GM10266 (cell line): ENCODE measurements at regions not wholly inside any gene's neighbourhood (a gene's known extent, or its start where the extent isn't known, plus 50 kb on each side); places are given as distances from the start of the nearest gene placed in this dataset.

Experiments
- DNase-seq: peaks from one replicate; pipeline ENCODE4 v3.0.0; 2012; ENCODE audit errors: extremely low spot score
- TF ChIP-seq, protein P1 (sequence below): IDR thresholded peaks from 2 replicates; pipeline ENCODE4 v1.5.1; 2012; ENCODE audit warnings: mild to moderate bottlenecking, low read depth; ENCODE audit not compliant: control insufficient read depth, insufficient read depth; ENCODE audit errors: missing control alignments

DNA sequence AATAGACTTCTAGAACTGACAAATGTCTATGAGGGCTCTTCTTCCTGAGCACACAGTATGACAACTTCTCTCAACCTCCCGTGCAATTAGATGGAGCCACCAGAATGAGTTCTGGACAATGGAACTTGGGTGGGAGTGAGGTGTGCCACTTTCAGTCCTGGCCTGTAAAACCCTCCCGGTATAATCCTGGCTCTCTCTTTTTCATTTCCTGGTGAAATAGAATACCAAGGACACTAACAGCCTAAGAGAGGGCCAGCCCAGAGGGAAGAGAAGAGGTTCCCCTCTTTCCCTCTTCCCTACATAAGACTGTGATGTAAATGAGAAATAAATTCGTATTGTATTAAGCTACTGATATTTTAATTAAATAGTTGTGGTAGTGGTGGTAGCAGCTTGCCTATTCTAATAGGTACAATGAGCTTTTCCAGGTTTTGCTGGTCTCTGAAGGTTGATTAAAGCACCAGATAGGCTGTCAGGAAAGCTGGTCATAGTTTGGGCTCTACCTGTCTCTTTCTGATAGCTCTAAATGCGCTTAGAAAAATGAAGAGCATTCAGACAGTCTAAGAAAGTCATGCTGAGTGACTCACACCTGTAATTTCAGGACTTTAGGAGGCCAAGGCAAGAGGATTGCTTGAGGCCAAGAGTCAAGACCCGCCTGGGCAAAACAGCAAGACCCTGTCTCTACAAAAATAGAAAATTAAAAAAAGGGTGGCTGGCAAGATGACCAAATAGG is 108.6 kb upstream of the ZNF644 start:
- DNase-seq = no peak
- TF ChIP-seq, protein P1, sequence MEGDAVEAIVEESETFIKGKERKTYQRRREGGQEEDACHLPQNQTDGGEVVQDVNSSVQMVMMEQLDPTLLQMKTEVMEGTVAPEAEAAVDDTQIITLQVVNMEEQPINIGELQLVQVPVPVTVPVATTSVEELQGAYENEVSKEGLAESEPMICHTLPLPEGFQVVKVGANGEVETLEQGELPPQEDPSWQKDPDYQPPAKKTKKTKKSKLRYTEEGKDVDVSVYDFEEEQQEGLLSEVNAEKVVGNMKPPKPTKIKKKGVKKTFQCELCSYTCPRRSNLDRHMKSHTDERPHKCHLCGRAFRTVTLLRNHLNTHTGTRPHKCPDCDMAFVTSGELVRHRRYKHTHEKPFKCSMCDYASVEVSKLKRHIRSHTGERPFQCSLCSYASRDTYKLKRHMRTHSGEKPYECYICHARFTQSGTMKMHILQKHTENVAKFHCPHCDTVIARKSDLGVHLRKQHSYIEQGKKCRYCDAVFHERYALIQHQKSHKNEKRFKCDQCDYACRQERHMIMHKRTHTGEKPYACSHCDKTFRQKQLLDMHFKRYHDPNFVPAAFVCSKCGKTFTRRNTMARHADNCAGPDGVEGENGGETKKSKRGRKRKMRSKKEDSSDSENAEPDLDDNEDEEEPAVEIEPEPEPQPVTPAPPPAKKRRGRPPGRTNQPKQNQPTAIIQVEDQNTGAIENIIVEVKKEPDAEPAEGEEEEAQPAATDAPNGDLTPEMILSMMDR = no peak

DNA sequence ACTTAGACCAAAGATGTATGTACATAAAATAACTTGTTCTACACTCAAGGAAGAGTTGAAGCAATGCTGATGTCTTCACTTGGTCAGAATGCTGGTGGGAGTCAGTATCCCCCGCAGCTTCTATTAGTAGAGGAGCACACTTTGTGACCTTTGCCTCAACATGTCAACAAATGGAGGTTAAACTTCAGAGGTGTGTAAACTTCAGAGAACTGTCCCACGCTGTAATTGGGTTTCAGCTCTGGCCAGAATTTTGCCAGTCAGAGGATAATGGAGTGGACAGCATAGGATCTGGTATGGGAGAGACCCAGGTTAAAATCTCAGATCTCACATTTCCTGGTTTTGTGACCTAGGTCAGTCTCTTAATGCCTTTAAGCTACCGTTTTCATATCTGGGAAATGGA is 107.6 kb upstream of the ZNF644 start:
- TF ChIP-seq, protein P1 = no peak
- no peak for DNase-seq

DNA sequence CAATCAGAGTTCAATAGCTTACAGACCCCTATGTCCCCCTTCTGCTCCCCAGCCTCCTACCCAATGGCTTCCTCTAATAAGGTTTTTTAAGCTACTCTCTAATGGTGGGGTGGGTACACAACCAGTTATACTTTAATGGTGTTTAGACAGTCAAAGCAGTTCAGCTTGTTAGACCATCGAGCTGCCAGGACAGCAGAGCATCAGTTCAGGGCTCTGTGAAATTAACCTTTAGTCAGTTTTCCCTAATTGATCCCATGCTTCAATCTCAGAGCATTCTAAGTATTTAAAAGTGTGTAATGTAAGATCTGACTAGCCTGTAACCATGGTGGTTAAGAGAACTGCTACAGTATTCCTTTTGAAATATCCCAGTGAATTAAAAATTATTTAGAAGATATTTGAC is 107.2 kb upstream of the ZNF644 start:
- DNase-seq = no peak
- TF ChIP-seq, protein P1 = no peak

DNA sequence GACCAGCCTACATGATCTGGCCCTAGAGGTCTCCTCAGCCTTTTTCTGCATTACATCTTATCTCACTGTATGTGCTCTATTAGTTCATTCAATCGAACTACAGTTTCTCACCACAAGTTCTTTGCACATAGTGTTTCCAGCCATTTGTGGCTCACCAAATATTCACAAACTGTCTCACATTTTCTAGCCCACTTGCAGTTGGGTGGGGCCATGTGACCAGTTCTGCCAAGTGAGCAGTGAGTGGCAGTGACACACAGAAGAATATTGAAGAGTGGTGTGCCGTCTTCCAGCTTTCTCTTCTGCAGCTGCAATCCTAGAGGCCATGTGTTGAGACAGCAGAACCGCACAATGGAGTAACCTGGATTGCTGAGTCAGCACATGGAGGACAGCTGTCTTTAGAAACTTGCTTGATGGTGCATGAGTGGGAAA is 103.2 kb upstream of the ZNF644 start:
- no peak for DNase-seq
- TF ChIP-seq, protein P1 = no peak

DNA sequence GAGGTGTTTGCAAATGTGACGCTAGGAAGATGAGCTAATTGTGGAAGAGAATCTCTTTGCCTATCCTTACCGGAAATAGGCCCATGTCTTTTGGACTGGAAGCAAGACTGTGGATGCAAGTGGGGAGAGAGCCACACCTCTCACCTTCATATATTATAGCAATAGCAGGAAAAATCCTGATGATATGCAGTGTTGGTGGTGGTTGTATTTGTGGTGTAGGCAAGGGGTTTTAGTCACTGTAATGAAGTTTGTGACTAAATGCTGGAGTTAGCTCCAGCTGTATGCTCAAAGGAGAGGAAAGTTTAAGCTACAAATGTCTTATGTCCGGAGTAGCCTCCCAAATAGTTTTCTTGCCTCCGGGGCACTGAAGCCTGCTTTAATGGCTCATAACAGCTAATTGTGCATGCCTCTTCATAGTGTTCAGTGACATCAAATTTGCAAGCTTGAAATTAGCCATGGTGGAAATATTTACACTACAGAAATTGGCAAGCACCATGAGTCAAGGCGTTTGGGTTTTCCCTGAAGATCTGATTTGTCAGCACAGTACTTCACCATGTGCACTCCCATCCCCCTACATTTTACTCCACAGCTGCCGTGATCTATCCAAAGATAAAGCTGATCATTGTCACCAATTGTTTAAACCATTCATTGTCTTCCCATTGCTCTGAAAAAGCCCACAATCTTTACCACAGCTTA is 102.6 kb upstream of the ZNF644 start:
- TF ChIP-seq, protein P1 = no peak
- DNase-seq = no peak

DNA sequence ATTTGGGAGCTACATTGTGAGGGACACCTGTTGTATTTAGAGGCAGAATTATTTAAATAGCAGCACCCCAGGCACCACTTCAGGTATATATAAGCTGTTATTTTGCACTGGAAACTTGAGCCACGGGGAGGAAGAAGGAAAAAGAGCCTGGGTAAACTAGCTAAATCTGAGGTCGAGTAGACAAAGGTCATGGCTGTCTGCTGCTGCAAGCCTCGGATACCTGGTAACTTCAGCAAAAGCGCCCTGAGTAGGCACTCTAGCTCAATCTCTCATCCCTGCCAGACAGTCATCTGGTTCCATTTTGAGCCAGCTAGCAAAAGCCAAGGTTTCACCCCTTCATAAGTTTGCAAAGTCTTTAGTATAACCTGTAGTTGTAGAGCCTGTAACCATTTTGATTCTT is 101.9 kb upstream of the ZNF644 start:
- TF ChIP-seq, protein P1 = no peak
- no peak for DNase-seq

DNA sequence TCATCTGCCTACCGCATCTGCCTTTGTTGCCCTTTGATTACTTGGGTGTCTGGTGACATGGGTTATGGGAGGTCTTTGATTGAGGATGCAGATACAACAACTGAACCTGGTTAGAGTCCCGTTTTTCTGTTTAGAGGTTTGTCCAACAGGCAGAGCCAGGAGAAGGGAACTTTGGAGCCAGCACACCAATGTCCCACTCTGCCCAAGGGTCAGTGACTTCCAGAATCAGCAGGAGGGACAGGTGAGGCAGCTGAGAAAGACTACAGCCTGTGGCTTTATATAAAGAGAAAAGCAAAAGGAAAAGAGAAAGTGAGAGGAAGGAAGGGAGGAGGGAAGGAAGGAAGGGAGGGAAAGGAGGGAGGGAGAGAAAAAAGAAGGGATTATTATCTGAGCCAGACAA is 101.5 kb upstream of the ZNF644 start:
- DNase-seq = no peak
- TF ChIP-seq, protein P1 = no peak
